HUES6 (cell line): ENCODE measurements at regions not wholly inside any gene's neighbourhood (a gene's known extent, or its start where the extent isn't known, plus 50 kb on each side); places are given as distances from the start of the nearest gene placed in this dataset.

ENCODE experiments used
- H3K27ac ChIP-seq: 2 replicates; pipeline ENCODE4 v1.7.0; 2013; ENCODE audit warnings: low read depth, mild to moderate bottlenecking, low read length, inconsistent platforms
- H3K27me3 ChIP-seq: 2 replicates; pipeline ENCODE4 v1.6.1; 2013; ENCODE audit warnings: low read length; ENCODE audit not compliant: control insufficient read depth, insufficient read depth
- H3K36me3 ChIP-seq: 2 replicates; pipeline ENCODE4 v1.6.1; 2013; ENCODE audit warnings: low read length; ENCODE audit not compliant: control insufficient read depth, insufficient read depth
- H3K4me1 ChIP-seq: 2 replicates; pipeline ENCODE4 v1.6.1; 2013; ENCODE audit warnings: low read length; ENCODE audit not compliant: control insufficient read depth, insufficient read depth
- H3K4me3 ChIP-seq: 2 replicates; pipeline ENCODE4 v1.5.1; 2013; ENCODE audit warnings: low read depth, low read length
- H3K9ac ChIP-seq: one replicate; pipeline ENCODE4 v1.6.1; 2013; ENCODE audit warnings: mild to moderate bottlenecking, low read length
- H3K9me3 ChIP-seq: 2 replicates; pipeline ENCODE4 v1.6.1; 2013; ENCODE audit warnings: low read depth, low read length; ENCODE audit not compliant: control insufficient read depth, insufficient read depth

GRCh38 chrX:121102101-121102500 is 54.7 kb downstream of the GLUD2 start:
- no peaks in the 10 kb centered on the region for H3K36me3 ChIP-seq
- no peak overlapping the region for H3K9ac ChIP-seq
- no peak overlapping the region for H3K4me3 ChIP-seq
- peaks cover 6% of the 10 kb centered on the region; the same call in 1 of the 2 replicates for H3K27me3 ChIP-seq
- H3K27ac ChIP-seq, result no peak overlapping the region
- H3K9me3 ChIP-seq, result peaks cover 5% of the 10 kb centered on the region; the same call in 1 of the 2 replicates
- no peaks in the 10 kb centered on the region for H3K4me1 ChIP-seq

DNA sequence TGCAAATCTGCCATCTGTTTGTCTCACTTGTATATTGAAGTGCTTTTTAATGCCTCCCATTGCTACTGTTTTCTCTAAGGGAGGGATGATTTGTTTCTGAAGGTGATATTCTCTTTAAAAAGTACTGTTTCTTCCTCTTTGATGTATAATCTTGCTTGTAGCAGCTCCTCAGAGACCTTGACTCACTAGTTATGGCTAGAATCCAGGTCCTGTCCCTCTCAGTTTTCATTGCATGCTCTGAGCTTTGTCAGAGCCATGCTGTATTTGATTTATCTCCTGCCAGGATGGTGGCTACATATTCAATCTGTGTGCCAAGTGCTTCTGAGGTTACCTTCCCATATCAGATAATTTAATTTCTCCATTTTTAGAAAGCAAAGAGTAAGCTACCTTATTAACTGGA is 56.0 kb downstream of the GLUD2 start:
- Histone ChIP-seq H3K9ac (no peak overlapping the region), H3K27ac (no peak overlapping the region), H3K9me3 (peaks cover 5% of the 10 kb centered on the region; the same call in 1 of the 2 replicates), H3K4me3 (no peak overlapping the region), H3K4me1 (no peaks in the 10 kb centered on the region), H3K36me3 (no peaks in the 10 kb centered on the region), H3K27me3 (peaks cover 6% of the 10 kb centered on the region; the same call in 1 of the 2 replicates)

DNA sequence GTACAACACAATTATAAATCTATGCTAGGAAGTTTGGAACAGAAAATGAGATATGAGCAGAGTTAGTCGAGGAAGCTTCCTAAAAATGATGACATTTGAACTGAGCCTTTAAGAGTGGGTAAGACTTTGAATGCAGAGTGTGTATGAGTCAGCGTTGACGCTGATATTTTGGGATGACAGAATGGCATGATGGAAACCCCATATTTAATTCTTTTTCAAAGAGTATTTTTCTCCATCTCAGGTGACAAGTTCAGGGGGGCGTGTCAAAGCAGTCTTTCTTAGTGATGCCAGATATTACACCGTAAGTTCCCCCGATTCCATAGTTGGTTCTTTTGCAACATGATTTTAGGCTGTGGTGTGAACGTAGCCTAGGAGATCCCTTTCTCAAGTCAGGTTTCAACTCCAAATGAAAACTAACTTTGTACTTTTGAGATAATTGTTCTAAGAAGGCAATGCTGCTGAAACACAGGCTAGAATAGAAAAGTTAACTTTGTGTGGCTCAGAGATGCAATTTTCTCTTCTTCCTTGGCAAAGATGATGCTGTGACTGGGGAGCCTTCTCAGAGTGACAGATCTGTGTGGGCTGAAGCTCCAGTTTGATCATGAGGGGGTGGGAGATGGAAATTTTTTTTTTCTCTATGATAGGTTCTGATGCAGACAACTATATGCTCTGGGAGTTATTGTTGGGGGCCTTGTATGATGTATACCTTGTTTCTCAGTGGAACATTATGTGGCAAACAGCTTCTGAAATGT is 59.2 kb downstream of the GLUD2 start:
- Histone ChIP-seq H3K4me3 (no peak overlapping the region), H3K9ac (no peak overlapping the region), H3K36me3 (no peaks in the 10 kb centered on the region), H3K9me3 (0 out of 2 replicates have a peak, but pooled peaks cover 3% of the 10 kb centered on the region), H3K27ac (no peak overlapping the region), H3K27me3 (peaks cover 6% of the 10 kb centered on the region; the same call in 1 of the 2 replicates), H3K4me1 (no peaks in the 10 kb centered on the region)

GRCh38 chrX:121109986-121110385 is 62.6 kb downstream of the GLUD2 start:
- Histone ChIP-seq H3K36me3 (no peaks in the 10 kb centered on the region), H3K9ac (no peak overlapping the region), H3K4me1 (no peaks in the 10 kb centered on the region), H3K27me3 (no peaks in the 10 kb centered on the region; the same call in 1 of the 2 replicates), H3K27ac (no peak overlapping the region), H3K9me3 (0 out of 2 replicates have a peak, but pooled peaks cover 3% of the 10 kb centered on the region), H3K4me3 (no peak overlapping the region)

- Histone ChIP-seq H3K36me3 (no peaks in the 10 kb centered on the region), H3K27me3 (no peaks in the 10 kb centered on the region; the same call in 1 of the 2 replicates), H3K4me3 (no peak overlapping the region), H3K9me3 (0 out of 2 replicates have a peak, but pooled peaks cover 3% of the 10 kb centered on the region), H3K27ac (no peak overlapping the region), H3K9ac (no peak overlapping the region), H3K4me1 (no peaks in the 10 kb centered on the region)
Observed at GRCh38 chrX:121110536-121110935, 63.1 kb downstream of the GLUD2 start.

DNA sequence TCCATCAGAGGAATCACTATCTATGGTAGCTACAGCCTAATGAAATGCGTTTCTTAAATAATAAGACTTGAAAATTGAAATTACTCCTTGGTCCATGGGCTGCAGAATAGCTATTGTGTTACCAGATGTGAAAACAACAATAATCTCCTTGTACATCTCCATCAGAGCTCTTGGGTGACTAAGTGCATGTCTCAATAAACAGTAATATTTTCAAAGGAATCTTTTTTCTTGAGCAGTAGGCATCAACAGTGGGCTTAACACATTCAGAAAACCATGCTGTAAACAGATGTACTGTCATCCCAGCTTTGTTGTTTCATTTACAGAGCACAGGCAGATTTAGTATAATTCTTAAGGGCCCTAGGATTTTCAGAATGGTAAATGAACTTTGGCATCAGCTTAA is 67.3 kb downstream of the GLUD2 start:
- no peak overlapping the region for H3K9ac ChIP-seq
- no peaks in the 10 kb centered on the region; the same call in 1 of the 2 replicates for H3K27me3 ChIP-seq
- 0 out of 2 replicates have a peak, but pooled peaks cover 3% of the 10 kb centered on the region for H3K9me3 ChIP-seq
- H3K27ac ChIP-seq, result no peak overlapping the region
- no peaks in the 10 kb centered on the region for H3K4me1 ChIP-seq
- H3K4me3 ChIP-seq, result no peak overlapping the region
- no peaks in the 10 kb centered on the region for H3K36me3 ChIP-seq

- Histone ChIP-seq H3K9me3 (no peaks in the 10 kb centered on the region), H3K4me3 (no peak overlapping the region), H3K4me1 (no peaks in the 10 kb centered on the region), H3K9ac (no peak overlapping the region), H3K27ac (no peak overlapping the region), H3K36me3 (no peaks in the 10 kb centered on the region), H3K27me3 (no peaks in the 10 kb centered on the region)
Observed at GRCh38 chrX:121120690-121121605, 73.5 kb downstream of the GLUD2 start.

DNA sequence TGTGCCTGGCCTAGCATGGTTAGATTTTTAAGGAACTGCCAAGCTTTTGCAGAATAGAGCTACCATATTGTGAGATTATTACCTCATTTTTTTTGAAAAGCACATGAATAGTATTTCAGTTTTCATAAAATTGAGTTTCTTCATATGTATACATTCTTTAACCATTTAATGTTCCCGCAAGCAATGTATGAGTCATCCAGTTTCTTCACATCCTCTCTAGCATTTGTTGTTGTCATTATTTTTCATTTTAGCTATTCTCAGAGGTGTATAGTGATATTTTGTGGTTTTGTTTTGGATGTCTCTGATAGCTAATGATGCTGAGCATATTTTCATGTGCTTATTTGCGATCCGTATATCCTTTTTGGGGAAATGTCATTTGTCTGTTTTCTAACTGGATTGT is 74.9 kb downstream of the GLUD2 start:
- no peaks in the 10 kb centered on the region for H3K4me1 ChIP-seq
- H3K27ac ChIP-seq, result no peak overlapping the region
- no peak overlapping the region for H3K9ac ChIP-seq
- no peaks in the 10 kb centered on the region for H3K9me3 ChIP-seq
- no peak overlapping the region for H3K4me3 ChIP-seq
- no peaks in the 10 kb centered on the region for H3K36me3 ChIP-seq
- H3K27me3 ChIP-seq, result no peaks in the 10 kb centered on the region

GRCh38 chrX:121128925-121129877 is 81.8 kb downstream of the GLUD2 start:
- Histone ChIP-seq H3K9ac (no peak overlapping the region), H3K27me3 (no peaks in the 10 kb centered on the region), H3K36me3 (no peaks in the 10 kb centered on the region), H3K27ac (no peak overlapping the region), H3K4me1 (no peaks in the 10 kb centered on the region), H3K9me3 (no peaks in the 10 kb centered on the region), H3K4me3 (no peak overlapping the region)

- Histone ChIP-seq H3K4me3 (no peak overlapping the region), H3K9me3 (peaks cover 4% of the 10 kb centered on the region; the same call in 1 of the 2 replicates), H3K4me1 (no peaks in the 10 kb centered on the region), H3K36me3 (no peaks in the 10 kb centered on the region), H3K9ac (no peak overlapping the region), H3K27ac (no peak overlapping the region), H3K27me3 (no peaks in the 10 kb centered on the region)
Observed at GRCh38 chrX:121132675-121133074, 85.3 kb downstream of the GLUD2 start.
